GM12892 (cell line): ENCODE measurements at regions not wholly inside any gene's neighbourhood (a gene's known extent, or its start where the extent isn't known, plus 50 kb on each side); places are given as distances from the start of the nearest gene placed in this dataset.

ENCODE experiments used
- POLR2A ChIP-seq: IDR thresholded peaks from 2 replicates; pipeline ENCODE4 v1.6.1; 2011; ENCODE audit warnings: low read depth, low read length, control low read depth
- POLR2AphosphoS5 ChIP-seq: IDR thresholded peaks from 2 replicates; pipeline ENCODE4 v1.6.1; 2011; ENCODE audit warnings: low read depth, low read length, control low read depth
- TAF1 ChIP-seq: IDR thresholded peaks from 2 replicates; pipeline ENCODE4 v1.6.1; 2011; ENCODE audit warnings: low read depth, mild to moderate bottlenecking, control low read depth, low read length, borderline replicate concordance

DNA sequence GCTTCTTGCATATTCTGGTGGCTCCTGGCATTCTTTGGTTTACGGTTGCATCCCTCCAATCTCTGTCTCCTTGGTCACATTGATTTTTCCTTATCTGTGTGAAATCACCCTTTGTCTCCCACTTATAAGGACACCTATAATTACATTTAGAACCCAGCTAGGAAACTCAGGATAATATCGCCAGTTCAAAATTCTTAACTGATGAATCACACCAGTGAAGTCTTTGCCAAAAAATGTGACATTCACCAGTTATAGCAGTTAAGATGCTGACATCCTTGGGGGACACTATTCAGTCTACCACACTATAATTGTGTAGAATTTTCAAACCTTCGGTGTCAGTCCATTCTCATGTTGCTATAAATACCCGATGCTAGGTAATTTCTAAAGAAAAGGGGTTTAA, 320.2 kb downstream of the TMX3 start:
- TF ChIP-seq POLR2A (no peak), POLR2AphosphoS5 (no peak), TAF1 (no peak)
